MCF 10A (cell line): ENCODE measurements at regions not wholly inside any gene's neighbourhood (a gene's known extent, or its start where the extent isn't known, plus 50 kb on each side); places are given as distances from the start of the nearest gene placed in this dataset.

Experiments
- BruUV-seq: library from RNA; stranded (reverse); fragments of 400-500 nt; replicated peaks from 2 replicates; lab custom pipeline; 2021; lab: Mats Ljungman, UMichigan
- CTCF ChIA-PET: fragments of 300-600 bp; sonication (Branson Sonifier 250); formaldehyde crosslinking; extraction: SDS; loops from one replicate; lab custom pipeline; 2021; ENCODE audit warnings: antibody characterized with exemption, inconsistent platforms; lab: Yijun Ruan, JAX
- POLR2A ChIA-PET: fragments of 300-600, 350-650 bp; sonication (Branson Sonifier 250); formaldehyde crosslinking; extraction: SDS; loops from one replicate; lab custom pipeline; 2020; ENCODE audit warnings: antibody characterized with exemption, inconsistent platforms; lab: Yijun Ruan, JAX
- DNase-seq: peaks from one replicate; pipeline ENCODE4 v3.0.0-alpha.2; 2018; ENCODE audit not compliant: unreplicated experiment
- H3K27ac Mint-ChIP-seq: one replicate; pipeline ENCODE4 v1.8.0; 2022; ENCODE audit warnings: mild to moderate bottlenecking, low read depth, mixed read lengths; ENCODE audit not compliant: unreplicated experiment
- H3K27me3 Mint-ChIP-seq: one replicate; pipeline ENCODE4 v1.8.0; 2022; ENCODE audit warnings: mixed read lengths; ENCODE audit not compliant: insufficient read depth, unreplicated experiment
- H3K36me3 Mint-ChIP-seq: one replicate; pipeline ENCODE4 v1.8.0; 2022; ENCODE audit warnings: mild to moderate bottlenecking, moderate library complexity, mixed read lengths; ENCODE audit not compliant: insufficient read depth, unreplicated experiment
- H3K4me1 Mint-ChIP-seq: one replicate; pipeline ENCODE4 v1.8.0; 2022; ENCODE audit warnings: mixed read lengths; ENCODE audit not compliant: insufficient read depth, unreplicated experiment
- H3K4me3 Mint-ChIP-seq: one replicate; pipeline ENCODE4 v1.8.0; 2022; ENCODE audit warnings: mild to moderate bottlenecking, moderate library complexity, mixed read lengths; ENCODE audit not compliant: unreplicated experiment
- H3K9me3 Mint-ChIP-seq: one replicate; pipeline ENCODE4 v1.8.0; 2022; ENCODE audit warnings: mixed read lengths; ENCODE audit not compliant: unreplicated experiment
- CTCF ChIP-seq: fragments of 200-600 bp; IDR thresholded peaks from one replicate; pipeline ENCODE4 v1.8.0; 2022; ENCODE audit warnings: antibody characterized with exemption, mild to moderate bottlenecking; ENCODE audit not compliant: unreplicated experiment
- intact Hi-C: fragments of 100-400 bp; cut with micrococcal nuclease; formaldehyde crosslinking; loops from 2 replicates; pipeline ENCODE4 v1.14.1; 2022

GRCh38 chr3:40843208-40843624, 318.5 kb downstream of the ZNF621 start:
- Mint-ChIP-seq H3K4me1 (peaks cover 43% of the 10 kb centered on the region), H3K4me3 (no peak overlapping the region), H3K27ac (no peak overlapping the region), H3K27me3 (no peaks in the 10 kb centered on the region), H3K36me3 (no peaks in the 10 kb centered on the region), H3K9me3 (no peaks in the 10 kb centered on the region)
- CTCF ChIA-PET, result interaction anchor here (0.7 to 1.3 kb wide), 2 partner anchors 31 to 129 kb away, joined by 3 to 4 read pairs; no protein-coding TSS in a partner anchor
- no peak for TF ChIP-seq CTCF
- no peak for DNase-seq
- intact Hi-C loops, result no loop called here
- no TSS peak for BruUV-seq
- POLR2A ChIA-PET, result interaction anchor here (0.8 kb wide), 1 partner anchor 18 kb away, joined by 4 read pairs; no protein-coding TSS in a partner anchor

GRCh38 chr3:40843851-40844548, 319.2 kb downstream of the ZNF621 start:
- H3K27me3 Mint-ChIP-seq, result no peaks in the 10 kb centered on the region
- peak overlapping the region; percentile 0 for H3K4me3 Mint-ChIP-seq
- ChIA-PET CTCF (interaction anchor here (0.7 to 1.3 kb wide), 3 partner anchors 32 to 1329 kb away, joined by 3 to 4 read pairs (median 3); no protein-coding TSS in a partner anchor), POLR2A (interaction anchor here (0.8 to 1.1 kb wide), 2 partner anchors 14 to 18 kb away, joined by 3 to 4 read pairs; no protein-coding TSS in a partner anchor)
- no peak for TF ChIP-seq CTCF
- no peaks in the 10 kb centered on the region for H3K36me3 Mint-ChIP-seq
- peaks cover 40% of the 10 kb centered on the region for H3K4me1 Mint-ChIP-seq
- H3K9me3 Mint-ChIP-seq, result no peaks in the 10 kb centered on the region
- intact Hi-C loops, result no loop called here
- BruUV-seq, result no TSS peak
- DNase-seq, result peak; percentile 60
- peak overlapping the region; percentile 50 for H3K27ac Mint-ChIP-seq

GRCh38 chr3:40844896-40845295, 320.1 kb downstream of the ZNF621 start:
- no peak overlapping the region for H3K27ac Mint-ChIP-seq
- POLR2A ChIA-PET, result interaction anchor here (1.1 kb wide), 1 partner anchor 13 kb away, joined by 3 read pairs; no protein-coding TSS in a partner anchor
- H3K4me1 Mint-ChIP-seq, result peaks cover 31% of the 10 kb centered on the region
- H3K36me3 Mint-ChIP-seq, result no peaks in the 10 kb centered on the region
- CTCF ChIA-PET, result interaction anchor here (0.7 kb wide), 1 partner anchor 290 kb away, joined by 3 read pairs; no protein-coding TSS in a partner anchor
- no peak for DNase-seq
- H3K9me3 Mint-ChIP-seq, result no peaks in the 10 kb centered on the region
- BruUV-seq, result no TSS peak
- H3K27me3 Mint-ChIP-seq, result no peaks in the 10 kb centered on the region
- intact Hi-C loops, result no loop called here
- H3K4me3 Mint-ChIP-seq, result no peak overlapping the region
- no peak for TF ChIP-seq CTCF

GRCh38 chr3:40845447-40845846, 320.7 kb downstream of the ZNF621 start:
- intact Hi-C loops, result no loop called here
- Mint-ChIP-seq H3K9me3 (no peaks in the 10 kb centered on the region), H3K27ac (no peak overlapping the region), H3K4me3 (no peak overlapping the region), H3K4me1 (peaks cover 25% of the 10 kb centered on the region), H3K27me3 (no peaks in the 10 kb centered on the region), H3K36me3 (no peaks in the 10 kb centered on the region)
- peak; percentile 39 for DNase-seq
- no peak for TF ChIP-seq CTCF
- no TSS peak for BruUV-seq
- ChIA-PET CTCF (interaction anchor here (0.6 kb wide), 1 partner anchor 268 kb away, joined by 3 read pairs; no protein-coding TSS in a partner anchor), POLR2A (interaction anchor here (0.7 kb wide), 1 partner anchor 391 kb away, joined by 5 read pairs; no protein-coding TSS in a partner anchor)
